Parathyroid adenoma (tissue), 2 donors: ENCODE measurements at regions not wholly inside any gene's neighbourhood (a gene's known extent, or its start where the extent isn't known, plus 50 kb on each side); places are given as distances from the start of the nearest gene placed in this dataset.

Experiments used
- H2AFZ ChIP-seq: fragments of 300-600 bp; sonication (generic); one replicate; pipeline ENCODE4 v1.7.0; 2017; ENCODE audit warnings: antibody characterized with exemption, mild to moderate bottlenecking
- H3K27ac ChIP-seq: fragments of 300-600 bp; sonication (generic); one replicate; pipeline ENCODE4 v1.7.0; 2017
- H3K27me3 ChIP-seq: fragments of 300-600 bp; sonication (generic); one replicate; pipeline ENCODE4 v1.7.0; 2017; ENCODE audit warnings: low read length; ENCODE audit not compliant: control insufficient read depth, insufficient read depth
- H3K36me3 ChIP-seq: fragments of 300-600 bp; sonication (generic); one replicate; pipeline ENCODE4 v1.7.0; 2017; ENCODE audit warnings: low read length; ENCODE audit not compliant: control insufficient read depth, insufficient read depth
- H3K4me1 ChIP-seq: fragments of 300-600 bp; sonication (generic); one replicate; pipeline ENCODE4 v1.7.0; 2017; ENCODE audit warnings: control low read depth
- H3K4me2 ChIP-seq: fragments of 300-600 bp; sonication (generic); one replicate; pipeline ENCODE4 v1.7.0; 2017; ENCODE audit warnings: low read length
- H3K4me3 ChIP-seq: fragments of 300-600 bp; sonication (generic); one replicate; pipeline ENCODE4 v1.7.0; 2017; ENCODE audit warnings: low read depth, low read length
- H3K79me2 ChIP-seq: fragments of 300-600 bp; sonication (generic); one replicate; pipeline ENCODE4 v1.7.0; 2017; ENCODE audit warnings: control low read depth
- H3K9ac ChIP-seq: fragments of 300-600 bp; sonication (generic); one replicate; pipeline ENCODE4 v1.7.0; 2017; ENCODE audit warnings: mild to moderate bottlenecking
- H3K9me3 ChIP-seq: fragments of 300-600 bp; sonication (generic); one replicate; pipeline ENCODE4 v1.7.0; 2017; ENCODE audit warnings: low read length; ENCODE audit not compliant: control insufficient read depth
- CTCF ChIP-seq: fragments of 300-600 bp; sonication (generic); IDR thresholded peaks from one replicate; pipeline ENCODE4 v1.7.0; 2017; ENCODE audit warnings: antibody characterized with exemption, mild to moderate bottlenecking
- donor health status: primary hyperparathyroidism.

- H3K4me1 ChIP-seq: no peaks in the 10 kb centered on the region
- H3K36me3 ChIP-seq: no peaks in the 10 kb centered on the region
- H3K27me3 ChIP-seq: no peaks in the 10 kb centered on the region
- no peak overlapping the region for H2AFZ ChIP-seq
- no peak overlapping the region for H3K4me2 ChIP-seq
- TF ChIP-seq CTCF: no peak
- H3K9me3 ChIP-seq: no peaks in the 10 kb centered on the region
- H3K4me3 ChIP-seq: no peak overlapping the region
- H3K27ac ChIP-seq: no peak overlapping the region
- no peak overlapping the region for H3K9ac ChIP-seq
- H3K79me2 ChIP-seq: no peaks in the 10 kb centered on the region
These were observed 122.3 kb upstream of the WWC1 start for GRCh38 chr5:168168978-168169698.

- no peak overlapping the region for H3K27ac ChIP-seq
- no peak for TF ChIP-seq CTCF
- no peak overlapping the region for H3K4me2 ChIP-seq
These were observed 121.7 kb upstream of the WWC1 start for GRCh38 chr5:168169791-168170190.

GRCh38 chr5:168171901-168172759 is 119.3 kb upstream of the WWC1 start:
- Histone ChIP-seq H2AFZ (no peak overlapping the region), H3K79me2 (no peaks in the 10 kb centered on the region), H3K36me3 (no peaks in the 10 kb centered on the region), H3K27me3 (no peaks in the 10 kb centered on the region), H3K4me1 (no peaks in the 10 kb centered on the region), H3K4me3 (no peak overlapping the region), H3K9me3 (no peaks in the 10 kb centered on the region), H3K27ac (no peak overlapping the region), H3K9ac (no peak overlapping the region), H3K4me2 (no peak overlapping the region)
- no peak for TF ChIP-seq CTCF

More at GRCh38 chr5:168169791-168170190, 121.7 kb upstream of the WWC1 start:
- no peak overlapping the region for H3K9ac ChIP-seq
- no peaks in the 10 kb centered on the region for H3K9me3 ChIP-seq
- H3K4me3 ChIP-seq: no peak overlapping the region
- no peaks in the 10 kb centered on the region for H3K79me2 ChIP-seq
- no peaks in the 10 kb centered on the region for H3K4me1 ChIP-seq
- no peak overlapping the region for H2AFZ ChIP-seq
- no peaks in the 10 kb centered on the region for H3K27me3 ChIP-seq
- no peaks in the 10 kb centered on the region for H3K36me3 ChIP-seq

GRCh38 chr5:168172760-168173223 is 118.7 kb upstream of the WWC1 start:
- H3K27ac ChIP-seq: no peak overlapping the region
- H3K36me3 ChIP-seq: no peaks in the 10 kb centered on the region
- H3K9me3 ChIP-seq: no peaks in the 10 kb centered on the region
- no peaks in the 10 kb centered on the region for H3K4me1 ChIP-seq
- H3K4me3 ChIP-seq: no peak overlapping the region
- no peak overlapping the region for H3K4me2 ChIP-seq
- no peaks in the 10 kb centered on the region for H3K79me2 ChIP-seq
- no peaks in the 10 kb centered on the region for H3K27me3 ChIP-seq
- no peak overlapping the region for H2AFZ ChIP-seq
- no peak for TF ChIP-seq CTCF
- H3K9ac ChIP-seq: no peak overlapping the region
